HL-60/S4 treated with retinoic acid at 250 ng/mL for 4 days and 3 days (cell line): ENCODE measurements at regions not wholly inside any gene's neighbourhood (a gene's known extent, or its start where the extent isn't known, plus 50 kb on each side); places are given as distances from the start of the nearest gene placed in this dataset.

Experiments used
- in situ Hi-C: fragments of 300-500 bp; cut with MboI; formaldehyde crosslinking; loops from 2 replicates; pipeline ENCODE4 v1.7.0; 2022; ENCODE audit warnings: low sequenced_read_pairs

- in situ Hi-C loops, result no loop called here
These were observed 1494.7 kb upstream of the TMEM132C start for GRCh38 chr12:126772171-126772864.

DNA sequence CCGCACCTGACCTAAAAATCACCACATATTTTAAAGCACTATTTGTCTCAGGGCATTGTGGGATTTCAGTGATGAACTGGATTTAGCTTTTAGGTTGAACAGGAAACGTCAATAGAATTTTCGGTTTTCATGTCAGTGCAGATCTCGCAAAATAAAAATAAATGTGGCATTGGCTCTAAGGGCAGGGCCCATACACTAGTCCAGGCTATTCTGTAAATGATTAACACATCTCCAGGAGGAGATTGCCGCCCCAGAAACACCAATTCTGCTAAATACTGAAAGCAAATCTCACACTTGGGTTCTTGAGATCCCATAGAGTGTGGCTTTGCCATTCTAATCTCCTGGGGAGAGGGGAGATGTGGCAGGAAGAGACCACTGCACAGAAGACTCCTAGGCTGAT, 1494.0 kb upstream of the TMEM132C start:
- in situ Hi-C loops, result no loop called here

DNA sequence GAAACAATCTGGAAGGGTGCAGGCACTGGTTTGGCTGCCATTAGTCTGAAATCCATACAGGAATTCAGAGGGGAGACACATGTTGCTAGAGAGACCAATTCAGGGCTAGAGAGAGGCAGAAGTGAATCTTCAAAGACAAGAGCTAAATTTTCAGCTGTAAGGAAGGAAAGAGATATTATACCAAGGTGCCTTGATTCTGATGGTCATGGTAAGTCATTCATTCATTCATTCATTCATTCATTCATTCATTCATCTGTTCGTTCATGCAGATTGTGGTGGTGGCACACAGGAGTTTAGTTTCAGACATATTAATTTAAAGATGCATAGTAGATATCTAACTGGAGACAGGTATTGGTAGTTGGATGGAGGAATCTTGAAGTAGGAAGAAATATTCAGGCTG, 1493.5 kb upstream of the TMEM132C start:
- in situ Hi-C loops, result no loop called here

GRCh38 chr12:126776026-126776655, 1490.8 kb upstream of the TMEM132C start:
- in situ Hi-C loops, result no loop called here

DNA sequence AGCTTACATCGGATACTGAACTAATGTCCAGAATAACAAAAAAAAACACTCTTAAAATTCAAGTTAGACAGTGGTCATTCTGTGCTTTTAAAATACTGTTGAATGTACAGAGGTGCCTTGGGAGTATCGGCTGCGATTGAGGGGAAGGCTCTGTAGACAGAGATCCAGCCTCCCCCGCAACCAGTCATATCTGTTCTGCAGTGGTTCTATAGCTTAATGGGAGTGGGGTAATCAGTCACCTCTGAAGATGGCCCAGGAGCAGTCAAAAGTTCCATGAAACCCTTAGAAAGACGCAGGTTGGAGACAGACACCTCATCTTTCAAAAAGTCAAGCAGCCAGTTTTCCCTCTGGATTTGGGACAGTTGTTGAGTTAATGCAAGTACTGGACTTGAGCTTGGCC, 1486.6 kb upstream of the TMEM132C start:
- in situ Hi-C loops, result no loop called here

DNA sequence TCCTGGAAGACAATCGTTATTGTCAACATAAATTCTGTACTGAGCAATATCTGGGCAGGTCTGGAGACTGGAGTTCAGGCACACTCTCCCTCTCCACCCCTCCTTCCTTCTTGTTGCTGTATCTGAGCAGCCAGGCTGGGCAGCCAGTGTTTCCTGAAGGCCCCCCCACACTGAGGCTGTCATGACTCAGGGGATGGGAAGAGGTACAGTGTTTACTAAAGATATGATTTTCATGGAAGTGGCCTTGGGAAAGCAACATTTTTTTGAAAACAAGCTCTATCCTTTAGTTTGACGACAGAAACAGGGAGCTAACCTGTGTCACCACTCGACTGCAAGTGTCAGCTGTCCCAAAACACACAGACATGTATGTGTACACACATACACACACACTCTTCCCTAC, 1485.4 kb upstream of the TMEM132C start:
- in situ Hi-C loops, result no loop called here

- in situ Hi-C loops, result no loop called here
These were observed 1484.9 kb upstream of the TMEM132C start for GRCh38 chr12:126782083-126782482.

DNA sequence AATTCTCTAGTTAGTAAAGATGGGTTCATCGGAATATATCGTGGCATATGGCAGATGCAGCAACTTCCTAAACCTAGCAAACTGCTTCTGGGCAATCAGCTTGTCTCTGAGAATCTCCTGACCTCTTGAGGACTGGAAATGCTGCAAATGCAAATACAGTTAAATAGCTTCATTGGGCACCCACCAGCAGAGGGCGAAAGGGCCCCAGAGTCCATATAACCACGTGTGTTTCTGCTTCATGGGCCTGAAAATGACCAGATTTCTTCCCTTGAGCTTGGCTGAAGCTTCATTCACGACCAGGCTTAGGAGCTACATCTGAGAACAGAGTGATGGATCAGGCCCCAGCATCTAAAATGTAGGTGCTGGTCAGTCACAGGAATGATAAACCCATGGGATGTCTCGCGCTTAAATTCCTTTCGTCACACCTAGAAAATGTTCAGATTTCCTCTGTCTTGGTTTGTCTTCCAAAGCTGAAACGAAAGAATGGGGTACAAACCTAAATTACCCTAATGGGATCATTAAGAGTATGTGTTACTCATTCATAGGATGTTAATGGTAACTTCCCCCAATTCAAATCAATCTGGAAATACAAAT, 1482.5 kb upstream of the TMEM132C start:
- in situ Hi-C loops, result no loop called here

GRCh38 chr12:126789963-126790362, 1477.0 kb upstream of the TMEM132C start:
- in situ Hi-C loops, result no loop called here

DNA sequence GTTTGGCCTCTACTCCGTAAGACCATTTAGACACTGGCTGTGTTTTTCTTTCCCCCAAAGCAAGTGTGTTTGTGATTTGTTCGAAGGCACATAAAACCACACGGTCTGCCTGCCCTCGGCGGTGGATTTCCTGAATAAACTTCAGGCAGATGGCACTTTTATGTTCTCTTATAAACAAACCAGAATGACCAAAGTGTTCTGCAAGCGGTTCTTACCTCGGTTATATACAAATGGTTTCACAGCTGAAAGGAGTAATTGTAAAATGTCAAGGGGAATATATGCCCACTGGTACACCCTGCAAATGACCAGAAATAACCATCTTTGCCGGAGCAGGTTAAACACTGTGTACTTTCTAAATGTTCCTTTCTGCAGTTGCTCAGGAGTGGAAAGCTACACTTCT, 1475.8 kb upstream of the TMEM132C start:
- in situ Hi-C loops, result no loop called here

DNA sequence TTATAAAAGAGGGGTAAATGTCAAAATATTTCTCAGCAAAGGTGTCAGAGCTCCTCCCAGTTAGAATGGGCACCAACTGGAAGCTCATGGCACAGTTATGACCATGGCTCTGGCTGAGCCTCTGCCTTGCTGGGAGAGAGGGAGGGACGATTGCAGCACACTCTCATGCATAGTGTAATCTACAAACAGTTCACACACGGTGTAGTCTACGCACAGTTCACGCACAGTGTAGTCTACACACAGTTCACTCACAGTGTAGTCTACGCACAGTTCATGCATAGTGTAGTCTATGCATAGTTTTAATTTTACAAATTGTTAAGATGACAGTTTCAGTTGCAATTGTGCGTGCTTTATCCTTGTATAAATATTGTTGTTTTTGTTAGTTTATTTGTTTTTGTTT, 1474.6 kb upstream of the TMEM132C start:
- in situ Hi-C loops, result no loop called here

- in situ Hi-C loops, result no loop called here
These were observed 1469.4 kb upstream of the TMEM132C start for GRCh38 chr12:126797525-126797924.

- in situ Hi-C loops, result no loop called here
These were observed 1468.5 kb upstream of the TMEM132C start for GRCh38 chr12:126798449-126798848.

DNA sequence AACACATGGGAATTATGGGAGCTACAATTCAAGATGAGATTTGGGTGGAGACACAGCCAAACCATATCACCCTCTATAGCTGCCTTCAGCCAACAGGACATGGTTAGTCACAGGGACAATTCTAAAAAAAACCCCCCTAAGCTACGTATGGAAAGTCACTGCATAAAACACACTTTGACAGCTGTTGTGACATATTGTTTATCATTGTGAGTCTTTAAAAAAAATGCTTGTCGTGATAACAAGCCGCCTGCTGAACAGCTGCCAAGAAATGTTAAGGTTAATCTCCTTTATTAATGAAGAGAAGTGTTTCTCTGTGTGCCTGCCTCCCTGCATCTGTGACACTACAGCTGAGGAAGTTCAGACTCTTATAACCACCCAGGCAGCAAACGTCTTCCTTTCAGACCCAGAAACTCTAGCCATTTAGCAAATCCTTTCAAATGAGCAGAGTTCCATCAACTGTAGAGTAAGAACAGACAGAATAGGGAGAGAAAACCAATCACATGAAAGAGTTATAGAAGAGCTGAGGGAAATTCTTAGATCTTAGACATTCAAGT, 1459.6 kb upstream of the TMEM132C start:
- in situ Hi-C loops, result no loop called here

DNA sequence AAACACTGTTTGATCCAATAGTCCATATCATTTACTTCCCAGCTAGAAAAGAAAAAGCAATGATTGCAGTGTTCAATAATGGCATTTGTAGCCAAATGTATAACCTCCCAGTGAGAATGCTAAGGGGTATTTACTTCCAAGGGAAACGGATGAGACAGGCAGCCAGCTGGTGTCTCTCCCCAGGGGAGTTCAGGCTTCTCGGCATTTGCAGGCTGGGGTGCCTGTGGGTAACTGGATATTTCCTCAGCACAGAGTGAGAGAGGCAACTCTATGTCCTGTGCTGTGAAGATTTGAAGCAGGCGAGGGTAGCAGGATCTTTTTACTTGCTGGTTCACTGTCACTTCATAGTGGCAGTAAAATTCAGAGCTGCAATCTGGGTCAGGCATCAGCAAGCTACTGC, 1455.6 kb upstream of the TMEM132C start:
- in situ Hi-C loops, result no loop called here

DNA sequence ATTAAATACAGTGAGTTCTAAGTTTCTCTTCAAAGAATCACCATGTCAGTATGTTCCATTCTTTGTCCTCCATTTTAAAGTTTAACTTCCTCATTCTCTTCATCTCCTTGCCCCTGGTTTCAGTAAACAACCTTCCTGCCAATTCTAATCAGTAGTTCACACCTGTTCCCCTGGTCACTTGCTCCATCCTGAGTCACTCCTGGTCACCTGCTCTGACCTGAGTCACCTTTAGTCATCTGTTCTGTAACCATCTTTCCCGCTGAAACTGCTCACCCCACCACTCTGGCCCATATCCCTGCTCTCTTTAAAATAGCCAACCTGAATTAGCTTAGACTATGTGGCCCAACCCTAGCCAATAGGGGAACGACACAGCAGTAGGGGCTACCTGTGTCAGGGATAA, 1447.4 kb upstream of the TMEM132C start:
- in situ Hi-C loops, result no loop called here

GRCh38 chr12:126830778-126831680, 1435.9 kb upstream of the TMEM132C start:
- in situ Hi-C loops, result no loop called here

GRCh38 chr12:126837697-126838096, 1429.3 kb upstream of the TMEM132C start:
- in situ Hi-C loops, result no loop called here

- in situ Hi-C loops, result no loop called here
These were observed 1422.9 kb upstream of the TMEM132C start for GRCh38 chr12:126843915-126844669.

GRCh38 chr12:126847005-126847629, 1419.9 kb upstream of the TMEM132C start:
- in situ Hi-C loops, result no loop called here
